Uterus (tissue), 3 donors: ENCODE measurements at regions not wholly inside any gene's neighbourhood (a gene's known extent, or its start where the extent isn't known, plus 50 kb on each side); places are given as distances from the start of the nearest gene placed in this dataset.

ENCODE experiments used
- DNase-seq, 2 donors: peaks; one replicate each; pipeline ENCODE4 v3.0.0-alpha.2; 2019 to 2020
- H3K27ac ChIP-seq, 2 donors: fragments of 200-600 bp; sonication (generic); 1 replicate in 1 of 2; 2 replicates in 1 of 2; pipeline ENCODE4 v1.5.1; 2016 to 2018
- H3K27me3 ChIP-seq, 2 donors: fragments of 200-600 bp; sonication (generic); one replicate each; pipeline ENCODE4 v1.5.1; 2018 to 2019; ENCODE audit warnings: control low read depth in 1 of 2
- H3K36me3 ChIP-seq, 2 donors: fragments of 200-600 bp; sonication (generic); one replicate each; pipeline ENCODE4 v1.5.1; 2019; ENCODE audit warnings: control low read depth in 1 of 2
- H3K4me1 ChIP-seq, 2 donors: fragments of 200-600 bp; sonication (generic); one replicate each; pipeline ENCODE4 v1.5.1; 2018 to 2019; ENCODE audit warnings: control low read depth in 1 of 2
- H3K4me3 ChIP-seq, 2 donors: fragments of 200-600 bp; sonication (generic); 1 replicate in 1 of 2; 2 replicates in 1 of 2; pipeline ENCODE4 v1.5.1; 2018 to 2019; ENCODE audit warnings: mild to moderate bottlenecking in 1 of 2
- H3K9me3 ChIP-seq, 2 donors: fragments of 200-600 bp; sonication (generic); one replicate each; pipeline ENCODE4 v1.5.1; 2019; ENCODE audit warnings: control low read depth in 1 of 2
- CTCF ChIP-seq, 4 experiments: fragments of 200-600 bp in 2 of 4; fragments of 450-650 bp in 2 of 4; sonication (generic) in 2 of 4; IDR thresholded peaks; one replicate each; pipeline ENCODE4 v1.5.1; 2016 to 2019; ENCODE audit warnings: antibody characterized with exemption in 4 of 4, mild to moderate bottlenecking in 2 of 4, moderate library complexity in 1 of 4
- POLR2A ChIP-seq, 2 donors: fragments of 450-650 bp; IDR thresholded peaks; one replicate each; pipeline ENCODE4 v1.6.1; 2016; ENCODE audit warnings: antibody characterized with exemption in 2 of 2, mild to moderate bottlenecking in 1 of 2, moderate library complexity in 1 of 2
- intact Hi-C: fragments of 100-400 bp; cut with DNase I; formaldehyde crosslinking; loops from one replicate; pipeline ENCODE4 v1.15.1; 2023; ENCODE audit warnings: low total_unique reads
- donor health status: DM: yes; HTN: yes; CAD: no.

- H3K27me3 ChIP-seq = no peaks in the 10 kb centered on the region
- no peaks in the 10 kb centered on the region for H3K9me3 ChIP-seq
- H3K4me1 ChIP-seq = no peaks in the 10 kb centered on the region
- H3K27ac ChIP-seq = no peak overlapping the region
- no peaks in the 10 kb centered on the region for H3K36me3 ChIP-seq
- TF ChIP-seq POLR2A (IDR thresholded peaks at IDR 0.05) (no peak), CTCF (IDR thresholded peaks at IDR 0.05) (no peak)
- no peak overlapping the region for H3K4me3 ChIP-seq
- intact Hi-C loops = no loop called here
- no peak for DNase-seq
These were observed 1600.6 kb downstream of the PLA2G4A start for GRCh38 chr1:188429386-188429785.

- intact Hi-C loops = no loop called here
- H3K27ac ChIP-seq = no peak overlapping the region
- H3K27me3 ChIP-seq = no peaks in the 10 kb centered on the region
- H3K4me1 ChIP-seq = no peaks in the 10 kb centered on the region
- H3K9me3 ChIP-seq = no peaks in the 10 kb centered on the region
- no peaks in the 10 kb centered on the region for H3K36me3 ChIP-seq
- no peak for DNase-seq
- no peak for TF ChIP-seq CTCF (IDR thresholded peaks at IDR 0.05)
- no peak for TF ChIP-seq POLR2A (IDR thresholded peaks at IDR 0.05)
- no peak overlapping the region for H3K4me3 ChIP-seq
These were observed 1603.7 kb downstream of the PLA2G4A start for GRCh38 chr1:188432427-188432826.

GRCh38 chr1:188433425-188433824 is 1604.7 kb downstream of the PLA2G4A start:
- Histone ChIP-seq H3K4me3 (no peak overlapping the region), H3K9me3 (no peaks in the 10 kb centered on the region), H3K27me3 (no peaks in the 10 kb centered on the region), H3K27ac (no peak overlapping the region), H3K36me3 (no peaks in the 10 kb centered on the region), H3K4me1 (no peaks in the 10 kb centered on the region)
- no peak for TF ChIP-seq POLR2A (IDR thresholded peaks at IDR 0.05)
- TF ChIP-seq CTCF (IDR thresholded peaks at IDR 0.05) = no peak
- no peak for DNase-seq
- intact Hi-C loops = no loop called here

GRCh38 chr1:188444526-188444925 is 1615.8 kb downstream of the PLA2G4A start:
- Histone ChIP-seq H3K27me3 (no peaks in the 10 kb centered on the region), H3K4me3 (no peak overlapping the region), H3K36me3 (no peaks in the 10 kb centered on the region), H3K4me1 (no peaks in the 10 kb centered on the region), H3K27ac (no peak overlapping the region), H3K9me3 (no peaks in the 10 kb centered on the region)
- DNase-seq = no peak
- TF ChIP-seq POLR2A (IDR thresholded peaks at IDR 0.05) (no peak), CTCF (IDR thresholded peaks at IDR 0.05) (no peak)
- intact Hi-C loops = no loop called here

GRCh38 chr1:188462837-188463236 is 1634.1 kb downstream of the PLA2G4A start:
- no peak for DNase-seq

More at GRCh38 chr1:188462837-188463236, 1634.1 kb downstream of the PLA2G4A start:
- H3K4me1 ChIP-seq = no peaks in the 10 kb centered on the region
- no peak overlapping the region for H3K4me3 ChIP-seq
- H3K9me3 ChIP-seq = no peaks in the 10 kb centered on the region
- H3K27ac ChIP-seq = no peak overlapping the region
- H3K27me3 ChIP-seq = no peaks in the 10 kb centered on the region
- intact Hi-C loops = no loop called here
- TF ChIP-seq POLR2A (IDR thresholded peaks at IDR 0.05) (no peak), CTCF (IDR thresholded peaks at IDR 0.05) (no peak)
- H3K36me3 ChIP-seq = no peaks in the 10 kb centered on the region
